GM18858 (cell line): ENCODE measurements at regions not wholly inside any gene's neighbourhood (a gene's known extent, or its start where the extent isn't known, plus 50 kb on each side); places are given as distances from the start of the nearest gene placed in this dataset.
A peak's percentile ranks its signal among the peaks of the same experiment; 100 is the strongest.

Source experiments
- ATAC-seq: cut with Tn5 transposase; IDR thresholded peaks from one replicate; pipeline ENCODE4 v1.9.1; 2021; ENCODE audit not compliant: unreplicated experiment

- no peak for ATAC-seq
Observed at GRCh38 chr1:193524616-193525015, 338.2 kb upstream of the B3GALT2 start.

- ATAC-seq, result no peak
Observed at GRCh38 chr1:193524021-193524420, 337.6 kb upstream of the B3GALT2 start.

- ATAC-seq, result no peak
Observed at GRCh38 chr1:193520472-193520871, 334.1 kb upstream of the B3GALT2 start.

GRCh38 chr1:193519922-193520321 lies 333.5 kb upstream of the B3GALT2 start:
- no peak for ATAC-seq

- ATAC-seq, result no peak
Observed at GRCh38 chr1:193516755-193517388, 330.5 kb upstream of the B3GALT2 start.

- ATAC-seq, result no peak
Observed at GRCh38 chr1:193514397-193514796, 328.0 kb upstream of the B3GALT2 start.

- ATAC-seq, result no peak
Observed at GRCh38 chr1:193513032-193513431, 326.6 kb upstream of the B3GALT2 start.

GRCh38 chr1:193504920-193505319 lies 318.5 kb upstream of the B3GALT2 start:
- ATAC-seq, result no peak

GRCh38 chr1:193498088-193498655 lies 311.8 kb upstream of the B3GALT2 start:
- no peak for ATAC-seq

- ATAC-seq, result no peak
Observed at GRCh38 chr1:193494368-193494767, 308.0 kb upstream of the B3GALT2 start.

GRCh38 chr1:193489191-193489590 lies 302.8 kb upstream of the B3GALT2 start:
- ATAC-seq, result no peak

GRCh38 chr1:193487722-193488121 lies 301.3 kb upstream of the B3GALT2 start:
- no peak for ATAC-seq

GRCh38 chr1:193486671-193487229 lies 300.3 kb upstream of the B3GALT2 start:
- peak; percentile 32 for ATAC-seq

- no peak for ATAC-seq
Observed at GRCh38 chr1:193480755-193481154, 294.3 kb upstream of the B3GALT2 start.

- peak; percentile 98 for ATAC-seq
Observed at GRCh38 chr1:193479187-193479586, 292.8 kb upstream of the B3GALT2 start.

GRCh38 chr1:193476748-193477147 lies 290.3 kb upstream of the B3GALT2 start:
- no peak for ATAC-seq

- ATAC-seq, result no peak
Observed at GRCh38 chr1:193473932-193474331, 287.5 kb upstream of the B3GALT2 start.

GRCh38 chr1:193472838-193473398 lies 286.5 kb upstream of the B3GALT2 start:
- ATAC-seq, result no peak

GRCh38 chr1:193472430-193472829 lies 286.0 kb upstream of the B3GALT2 start:
- no peak for ATAC-seq

- ATAC-seq, result no peak
Observed at GRCh38 chr1:193471981-193472380, 285.6 kb upstream of the B3GALT2 start.

- no peak for ATAC-seq
Observed at GRCh38 chr1:193463326-193463932, 277.0 kb upstream of the B3GALT2 start.
